ENCODE measurements at regions not wholly inside any gene's neighbourhood (a gene's known extent, or its start where the extent isn't known, plus 50 kb on each side); places are given as distances from the start of the nearest gene placed in this dataset.

GRCh38 chr13:22091222-22091970 is 420.5 kb downstream of the FGF9 start:
- Histone ChIP-seq H3K9ac (ENCODE audit: control insufficient read depth, extremely low read depth, insufficient read depth, low read length) (no peak overlapping the region), H3K36me3 (ENCODE audit: control insufficient read depth in 2 of 2, extremely low read depth in 1 of 2, insufficient read depth in 2 of 2, low read length in 2 of 2) (no peaks in the 10 kb centered on the region), H3K9me1 (ENCODE audit: control insufficient read depth, extremely low read depth, insufficient read depth, low read length) (no peaks in the 10 kb centered on the region), H3K9me3 (ENCODE audit: control insufficient read depth, low read depth, low read length) (no peaks in the 10 kb centered on the region), H3K27me3 (ENCODE audit: control insufficient read depth, extremely low read depth, insufficient read depth, low read length) (no peaks in the 10 kb centered on the region), H3K4me1 (ENCODE audit: control insufficient read depth, extremely low read depth, insufficient read depth, low read length) (no peaks in the 10 kb centered on the region), H3K4me3 (ENCODE audit: control insufficient read depth in 2 of 3, extremely low read depth in 1 of 3, insufficient read depth in 2 of 3, low read depth in 1 of 3, low read length in 3 of 3) (no peak overlapping the region), H2AFZ (ENCODE audit: control insufficient read depth, low read length) (no peak overlapping the region), H4K20me1 (ENCODE audit: control insufficient read depth, extremely low read depth, insufficient read depth, low read length) (no peaks in the 10 kb centered on the region), H3K79me2 (ENCODE audit: control insufficient read depth, insufficient read depth, low read length) (no peaks in the 10 kb centered on the region), H3K27ac (ENCODE audit: control insufficient read depth, insufficient read depth, low read length) (no peak overlapping the region), H3K4me2 (ENCODE audit: control insufficient read depth, extremely low read depth, insufficient read depth, low read depth, low read length) (no peak overlapping the region)
- DNase-seq (ENCODE audit: low read depth, low spot score) (no peak), FAIRE-seq (no peak)
- TF ChIP-seq CTCF (optimal IDR thresholded peaks at IDR 0.05 in 1 of 3, IDR thresholded peaks at IDR 0.05 in 1 of 3, conservative IDR thresholded peaks at IDR 0.05 in 1 of 3; ENCODE audit: extremely low read depth in 1 of 3, insufficient read depth in 2 of 3, low read length in 3 of 3) (no peak), EZH2 (IDR thresholded peaks at IDR 0.05; ENCODE audit: low read length) (no peak)
- dilution Hi-C loops (cut with MboI; ENCODE audit: extremely low pct_ligation_motif_present, low sequenced_read_pairs), result no loop called here

GRCh38 chr13:22091971-22092300 is 421.1 kb downstream of the FGF9 start:
- H3K36me3 ChIP-seq (ENCODE audit: control insufficient read depth in 2 of 2, extremely low read depth in 1 of 2, insufficient read depth in 2 of 2, low read length in 2 of 2), result no peaks in the 10 kb centered on the region
- FAIRE-seq, result no peak
- H3K4me3 ChIP-seq (ENCODE audit: control insufficient read depth in 2 of 3, extremely low read depth in 1 of 3, insufficient read depth in 2 of 3, low read depth in 1 of 3, low read length in 3 of 3), result no peak overlapping the region
- no peak for TF ChIP-seq EZH2 (IDR thresholded peaks at IDR 0.05; ENCODE audit: low read length)
- TF ChIP-seq CTCF (optimal IDR thresholded peaks at IDR 0.05 in 1 of 3, IDR thresholded peaks at IDR 0.05 in 1 of 3, conservative IDR thresholded peaks at IDR 0.05 in 1 of 3; ENCODE audit: extremely low read depth in 1 of 3, insufficient read depth in 2 of 3, low read length in 3 of 3), result no peak
- no peak overlapping the region for H3K27ac ChIP-seq (ENCODE audit: control insufficient read depth, insufficient read depth, low read length)
- H3K27me3 ChIP-seq (ENCODE audit: control insufficient read depth, extremely low read depth, insufficient read depth, low read length), result no peaks in the 10 kb centered on the region
- H3K9me3 ChIP-seq (ENCODE audit: control insufficient read depth, low read depth, low read length), result no peaks in the 10 kb centered on the region
- dilution Hi-C loops (cut with MboI; ENCODE audit: extremely low pct_ligation_motif_present, low sequenced_read_pairs), result no loop called here
- no peak overlapping the region for H3K4me2 ChIP-seq (ENCODE audit: control insufficient read depth, extremely low read depth, insufficient read depth, low read depth, low read length)
- no peaks in the 10 kb centered on the region for H4K20me1 ChIP-seq (ENCODE audit: control insufficient read depth, extremely low read depth, insufficient read depth, low read length)
- no peak overlapping the region for H2AFZ ChIP-seq (ENCODE audit: control insufficient read depth, low read length)
- H3K4me1 ChIP-seq (ENCODE audit: control insufficient read depth, extremely low read depth, insufficient read depth, low read length), result no peaks in the 10 kb centered on the region
- no peak overlapping the region for H3K9ac ChIP-seq (ENCODE audit: control insufficient read depth, extremely low read depth, insufficient read depth, low read length)
- no peaks in the 10 kb centered on the region for H3K79me2 ChIP-seq (ENCODE audit: control insufficient read depth, insufficient read depth, low read length)
- no peak for DNase-seq (ENCODE audit: low read depth, low spot score)
- H3K9me1 ChIP-seq (ENCODE audit: control insufficient read depth, extremely low read depth, insufficient read depth, low read length), result no peaks in the 10 kb centered on the region

All from keratinocyte (primary cell).